ENCODE measurements at regions not wholly inside any gene's neighbourhood (a gene's known extent, or its start where the extent isn't known, plus 50 kb on each side); places are given as distances from the start of the nearest gene placed in this dataset.

GRCh38 chr18:66735933-66736332, 132.0 kb upstream of the CDH19 start:
- TF ChIP-seq CTCF (conservative IDR thresholded peaks at IDR 0.05), result no peak
- Histone ChIP-seq H3K23me2 (ENCODE audit: insufficient read length, low read depth, low read length, poor library complexity, severe bottlenecking) (no peaks in the 10 kb centered on the region), H3K4me2 (ENCODE audit: insufficient read depth, insufficient read length, low read length) (no peak overlapping the region), H2BK20ac (ENCODE audit: low read depth, low read length, poor library complexity, severe bottlenecking) (no peak overlapping the region), H3K9me3 (ENCODE audit: control insufficient read depth, low read depth, low read length) (no peaks in the 10 kb centered on the region), H3K79me1 (ENCODE audit: insufficient read depth, low read depth, low read length, poor library complexity, severe bottlenecking) (no peaks in the 10 kb centered on the region), H3K18ac (ENCODE audit: insufficient read length, low read depth, low read length) (no peak overlapping the region), H3K23ac (ENCODE audit: insufficient read length, low read depth, low read length) (no peak overlapping the region), H2AFZ (ENCODE audit: low read length) (no peak overlapping the region), H2BK5ac (ENCODE audit: insufficient read length, low read length) (no peak overlapping the region), H4K20me1 (ENCODE audit: control insufficient read depth, insufficient read depth, insufficient read length) (no peaks in the 10 kb centered on the region), H3K4ac (ENCODE audit: low read depth, low read length) (no peak overlapping the region), H3K79me2 (ENCODE audit: insufficient read depth, low read length) (no peaks in the 10 kb centered on the region), H3K9ac (ENCODE audit: extremely low read depth, insufficient read length, low read length) (no peak overlapping the region), H4K8ac (replicated peaks; ENCODE audit: insufficient read length, low read depth, low read length) (no peak overlapping the region), H4K91ac (ENCODE audit: insufficient read length, low read depth, low read length) (no peak overlapping the region), H3K4me1 (ENCODE audit: insufficient read depth, low read length) (no peaks in the 10 kb centered on the region), H2AK5ac (ENCODE audit: insufficient read length, low read length) (no peak overlapping the region), H3K27me3 (ENCODE audit: insufficient read depth, low read length) (no peaks in the 10 kb centered on the region), H3K56ac (ENCODE audit: insufficient read length, low read depth, low read length) (no peak overlapping the region), H2BK120ac (ENCODE audit: low read depth, low read length, poor library complexity, severe bottlenecking) (no peak overlapping the region), H3T11ph (ENCODE audit: low read length) (no peak overlapping the region), H3K14ac (ENCODE audit: insufficient read depth, low read length) (no peak overlapping the region), H3K27ac (ENCODE audit: insufficient read length, low read depth, low read length) (no peak overlapping the region), H2BK15ac (ENCODE audit: low read depth, low read length) (no peak overlapping the region), H2BK12ac (ENCODE audit: insufficient read length, low read depth, low read length) (no peak overlapping the region), H4K5ac (ENCODE audit: insufficient read length, low read depth, low read length) (no peak overlapping the region)
- H3K4me1 Mint-ChIP-seq, result peaks cover 3 to 5% of the 10 kb centered on the region in 2 experiments; a peak in 2 of 4 replicates
- DNase-seq, result no peak
- no peaks in the 10 kb centered on the region; a peak in 2 of 7 replicates for H3K36me3 Mint-ChIP-seq (ENCODE audit: insufficient read depth in 1 of 3, low read depth in 3 of 3)
- H3K27ac Mint-ChIP-seq, result no peak overlapping the region; a peak in 1 of 7 replicates
- H3K4me3 Mint-ChIP-seq, result no peak overlapping the region
- peaks cover 0 to 7% of the 10 kb centered on the region in 2 experiments; a peak in 3 of 5 replicates for H3K9me3 Mint-ChIP-seq
- whole genome bisulfite sequencing (ENCODE audit: extremely low coverage, insufficient read length, low lambda C conversion rate), result 100% methylated on average over 1 of the region's 1 CpG
- no peaks in the 10 kb centered on the region for H3K27me3 Mint-ChIP-seq (ENCODE audit: low read depth)
